HG02571 (cell line): ENCODE measurements at regions not wholly inside any gene's neighbourhood (a gene's known extent, or its start where the extent isn't known, plus 50 kb on each side); places are given as distances from the start of the nearest gene placed in this dataset.
"Not testable (repeated sequence)": the region's sequence is repeated elsewhere in the genome, so short reads cannot be mapped to it uniquely, and the experiment has no call there.

Source experiments
- ATAC-seq: cut with Tn5 transposase; IDR thresholded peaks from one replicate; pipeline ENCODE4 v1.9.1; 2021; ENCODE audit warnings: mild to moderate bottlenecking, moderate library complexity; ENCODE audit not compliant: unreplicated experiment

GRCh38 chr13:54572037-54572436 lies 1543.4 kb downstream of the OLFM4 start:
- ATAC-seq: not testable (repeated sequence)

- ATAC-seq: no peak
These were observed 1544.6 kb downstream of the OLFM4 start for GRCh38 chr13:54573186-54573585.

GRCh38 chr13:54574791-54575190 lies 1546.2 kb downstream of the OLFM4 start:
- no peak for ATAC-seq

GRCh38 chr13:54591540-54591939 lies 1562.9 kb downstream of the OLFM4 start:
- no peak for ATAC-seq

- no peak for ATAC-seq
These were observed 1563.6 kb downstream of the OLFM4 start for GRCh38 chr13:54592201-54592600.

- no peak for ATAC-seq
These were observed 1564.9 kb downstream of the OLFM4 start for GRCh38 chr13:54593504-54593903.

- no peak for ATAC-seq
These were observed 1569.0 kb downstream of the OLFM4 start for GRCh38 chr13:54597540-54598088.

- ATAC-seq: no peak
These were observed 1570.8 kb downstream of the OLFM4 start for GRCh38 chr13:54599413-54599812.

GRCh38 chr13:54606944-54607343 lies 1578.3 kb downstream of the OLFM4 start:
- ATAC-seq: no peak

- no peak for ATAC-seq
These were observed 1578.8 kb downstream of the OLFM4 start for GRCh38 chr13:54607421-54607820.

- ATAC-seq: no peak
These were observed 1582.8 kb downstream of the OLFM4 start for GRCh38 chr13:54611390-54611789.

- ATAC-seq: no peak
These were observed 1586.1 kb downstream of the OLFM4 start for GRCh38 chr13:54614726-54615125.

GRCh38 chr13:54626504-54626903 lies 1597.9 kb downstream of the OLFM4 start:
- not testable (repeated sequence) for ATAC-seq

- no peak for ATAC-seq
These were observed 1599.2 kb downstream of the OLFM4 start for GRCh38 chr13:54627646-54628372.

- ATAC-seq: no peak
These were observed 1599.8 kb downstream of the OLFM4 start for GRCh38 chr13:54628383-54628782.

GRCh38 chr13:54633456-54633855 lies 1604.8 kb downstream of the OLFM4 start:
- ATAC-seq: no peak

- ATAC-seq: no peak
These were observed 1607.6 kb downstream of the OLFM4 start for GRCh38 chr13:54636231-54636630.

GRCh38 chr13:54637366-54637765 lies 1608.8 kb downstream of the OLFM4 start:
- ATAC-seq: no peak

GRCh38 chr13:54640719-54641118 lies 1612.1 kb downstream of the OLFM4 start:
- ATAC-seq: no peak

GRCh38 chr13:54643863-54644262 lies 1615.2 kb downstream of the OLFM4 start:
- no peak for ATAC-seq

- ATAC-seq: no peak
These were observed 1618.7 kb downstream of the OLFM4 start for GRCh38 chr13:54647275-54647674.

GRCh38 chr13:54657588-54657987 lies 1629.0 kb downstream of the OLFM4 start:
- no peak for ATAC-seq

GRCh38 chr13:54658771-54659170 lies 1630.2 kb downstream of the OLFM4 start:
- ATAC-seq: no peak
